Panc1 (cell line): ENCODE measurements at regions not wholly inside any gene's neighbourhood (a gene's known extent, or its start where the extent isn't known, plus 50 kb on each side); places are given as distances from the start of the nearest gene placed in this dataset.

Experiments used
- ATAC-seq: fragments of 200-7000 bp; cut with Tn5 transposase; 2 replicates; pipeline ENCODE4 v1.9.1; 2020; ENCODE audit warnings: mild to moderate bottlenecking, moderate library complexity
- BruUV-seq: library from RNA; stranded (reverse); fragments of 400-500 nt; replicated peaks from 2 replicates; lab custom pipeline; 2021; lab: Mats Ljungman, UMichigan
- CTCF ChIA-PET: fragments of 300-600 bp; sonication (Branson Sonifier 250); formaldehyde crosslinking; loops from one replicate; lab custom pipeline; 2022; ENCODE audit warnings: antibody characterized with exemption; lab: Charles Lee
- POLR2A ChIA-PET: fragments of 300-600 bp; sonication (Branson Sonifier 250); formaldehyde crosslinking; loops from one replicate; lab custom pipeline; 2022; ENCODE audit warnings: antibody characterized with exemption; lab: Charles Lee
- DNase-seq: peaks from one replicate; pipeline ENCODE4 v3.0.0-alpha.2; 2010; ENCODE audit warnings: low read depth, low spot score
- H3K27ac ChIP-seq: 2 replicates; pipeline ENCODE4 v1.5.1; 2011; ENCODE audit warnings: mild to moderate bottlenecking, low read length, inconsistent platforms
- H3K27me3 ChIP-seq: fragments of 200-500 bp; sonication (Bioruptor generic); 2 replicates; pipeline ENCODE4 v1.6.0; 2014; ENCODE audit warnings: low read length, inconsistent platforms; ENCODE audit not compliant: control insufficient read depth, insufficient read depth
- H3K36me3 ChIP-seq: fragments of 200-500 bp; sonication (Bioruptor generic); 2 replicates; pipeline ENCODE4 v1.5.1; 2014; ENCODE audit warnings: inconsistent platforms, mild to moderate bottlenecking, low read length, moderate library complexity; ENCODE audit not compliant: control insufficient read depth, insufficient read depth
- H3K4me1 ChIP-seq: 2 replicates; pipeline ENCODE4 v1.5.1; 2011; ENCODE audit warnings: inconsistent platforms, mild to moderate bottlenecking, low read length, moderate library complexity; ENCODE audit not compliant: control insufficient read depth, insufficient read depth
- H3K4me3 ChIP-seq, 2 experiments: 2 replicates each; pipeline ENCODE4 v1.5.1; 2011 to 2012; ENCODE audit warnings: low read depth in 2 of 2, low read length in 2 of 2, mild to moderate bottlenecking in 2 of 2, inconsistent platforms in 1 of 2, moderate library complexity in 1 of 2
- H3K9me3 ChIP-seq: fragments of 200-500 bp; sonication (Bioruptor generic); 2 replicates; pipeline ENCODE4 v1.5.1; 2014; ENCODE audit warnings: low read depth, mild to moderate bottlenecking, inconsistent platforms, low read length, moderate library complexity; ENCODE audit not compliant: control insufficient read depth, insufficient read depth
- POLR2AphosphoS5 ChIP-seq: IDR thresholded peaks from 2 replicates; pipeline ENCODE4 v1.6.1; 2012; ENCODE audit warnings: mild to moderate bottlenecking, low read depth, low read length, moderate library complexity
- SIN3A ChIP-seq: IDR thresholded peaks from 2 replicates; pipeline ENCODE4 v1.6.1; 2012; ENCODE audit warnings: low read depth, mild to moderate bottlenecking, low read length, moderate library complexity, borderline replicate concordance; ENCODE audit not compliant: insufficient read depth
- TCF7L2 ChIP-seq: IDR thresholded peaks from 2 replicates; pipeline ENCODE4 v1.6.1; 2011; ENCODE audit warnings: mild to moderate bottlenecking, low read depth, low read length, inconsistent platforms
- in situ Hi-C: cut with HindIII; loops from 2 replicates; pipeline ENCODE4 v1.10.0; 2016; ENCODE audit warnings: low sequenced_read_pairs, low pct_unique_long_range_greater_than_20kb
- intact Hi-C: fragments of 100-400 bp; cut with micrococcal nuclease; formaldehyde crosslinking; loops from one replicate; pipeline ENCODE4 v1.10.0; 2022; ENCODE audit not compliant: unreplicated experiment
- TF ChIP-seq, protein P1 (sequence below), 2 experiments: IDR thresholded peaks; 2 replicates each; pipeline ENCODE4 v1.6.1; 2011 to 2012; ENCODE audit warnings: low read depth in 2 of 2, control low read depth in 1 of 2, low read length in 1 of 2, mild to moderate bottlenecking in 1 of 2, moderate library complexity in 1 of 2; ENCODE audit not compliant: insufficient read depth in 1 of 2
- TF ChIP-seq, protein P2 (sequence below): fragments of 450-650 bp; IDR thresholded peaks from 2 replicates; pipeline ENCODE4 v1.5.1; 2017; ENCODE audit warnings: mild to moderate bottlenecking

DNA sequence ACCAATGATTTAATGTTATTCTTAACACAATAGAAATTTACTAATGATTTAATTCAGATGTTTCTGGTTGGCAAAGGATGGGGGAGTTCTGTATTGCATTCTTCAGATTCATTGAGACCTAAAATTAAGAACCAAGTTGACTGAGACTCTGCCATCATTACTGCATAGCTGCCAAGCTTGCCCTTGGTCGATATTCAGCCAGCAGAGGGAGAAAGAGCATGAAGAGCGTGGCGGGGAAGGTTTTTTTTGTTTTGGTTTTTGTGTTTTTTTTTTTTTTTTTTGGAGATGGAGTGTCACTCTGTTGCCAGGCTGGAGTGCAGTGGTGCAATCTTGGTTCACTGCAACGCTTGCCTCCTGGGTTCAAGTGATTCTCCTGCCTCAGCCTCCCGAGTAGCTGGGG, 659.4 kb upstream of the EEF2KMT start:
- TF ChIP-seq, protein P1, sequence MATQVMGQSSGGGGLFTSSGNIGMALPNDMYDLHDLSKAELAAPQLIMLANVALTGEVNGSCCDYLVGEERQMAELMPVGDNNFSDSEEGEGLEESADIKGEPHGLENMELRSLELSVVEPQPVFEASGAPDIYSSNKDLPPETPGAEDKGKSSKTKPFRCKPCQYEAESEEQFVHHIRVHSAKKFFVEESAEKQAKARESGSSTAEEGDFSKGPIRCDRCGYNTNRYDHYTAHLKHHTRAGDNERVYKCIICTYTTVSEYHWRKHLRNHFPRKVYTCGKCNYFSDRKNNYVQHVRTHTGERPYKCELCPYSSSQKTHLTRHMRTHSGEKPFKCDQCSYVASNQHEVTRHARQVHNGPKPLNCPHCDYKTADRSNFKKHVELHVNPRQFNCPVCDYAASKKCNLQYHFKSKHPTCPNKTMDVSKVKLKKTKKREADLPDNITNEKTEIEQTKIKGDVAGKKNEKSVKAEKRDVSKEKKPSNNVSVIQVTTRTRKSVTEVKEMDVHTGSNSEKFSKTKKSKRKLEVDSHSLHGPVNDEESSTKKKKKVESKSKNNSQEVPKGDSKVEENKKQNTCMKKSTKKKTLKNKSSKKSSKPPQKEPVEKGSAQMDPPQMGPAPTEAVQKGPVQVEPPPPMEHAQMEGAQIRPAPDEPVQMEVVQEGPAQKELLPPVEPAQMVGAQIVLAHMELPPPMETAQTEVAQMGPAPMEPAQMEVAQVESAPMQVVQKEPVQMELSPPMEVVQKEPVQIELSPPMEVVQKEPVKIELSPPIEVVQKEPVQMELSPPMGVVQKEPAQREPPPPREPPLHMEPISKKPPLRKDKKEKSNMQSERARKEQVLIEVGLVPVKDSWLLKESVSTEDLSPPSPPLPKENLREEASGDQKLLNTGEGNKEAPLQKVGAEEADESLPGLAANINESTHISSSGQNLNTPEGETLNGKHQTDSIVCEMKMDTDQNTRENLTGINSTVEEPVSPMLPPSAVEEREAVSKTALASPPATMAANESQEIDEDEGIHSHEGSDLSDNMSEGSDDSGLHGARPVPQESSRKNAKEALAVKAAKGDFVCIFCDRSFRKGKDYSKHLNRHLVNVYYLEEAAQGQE (IDR thresholded peaks at IDR 0.05; ENCODE audit: insufficient read depth in 1 of 2, low read depth in 2 of 2, low read length in 1 of 2): no peak
- TF ChIP-seq TCF7L2 (no peak), SIN3A (no peak)
- TF ChIP-seq, protein P2, sequence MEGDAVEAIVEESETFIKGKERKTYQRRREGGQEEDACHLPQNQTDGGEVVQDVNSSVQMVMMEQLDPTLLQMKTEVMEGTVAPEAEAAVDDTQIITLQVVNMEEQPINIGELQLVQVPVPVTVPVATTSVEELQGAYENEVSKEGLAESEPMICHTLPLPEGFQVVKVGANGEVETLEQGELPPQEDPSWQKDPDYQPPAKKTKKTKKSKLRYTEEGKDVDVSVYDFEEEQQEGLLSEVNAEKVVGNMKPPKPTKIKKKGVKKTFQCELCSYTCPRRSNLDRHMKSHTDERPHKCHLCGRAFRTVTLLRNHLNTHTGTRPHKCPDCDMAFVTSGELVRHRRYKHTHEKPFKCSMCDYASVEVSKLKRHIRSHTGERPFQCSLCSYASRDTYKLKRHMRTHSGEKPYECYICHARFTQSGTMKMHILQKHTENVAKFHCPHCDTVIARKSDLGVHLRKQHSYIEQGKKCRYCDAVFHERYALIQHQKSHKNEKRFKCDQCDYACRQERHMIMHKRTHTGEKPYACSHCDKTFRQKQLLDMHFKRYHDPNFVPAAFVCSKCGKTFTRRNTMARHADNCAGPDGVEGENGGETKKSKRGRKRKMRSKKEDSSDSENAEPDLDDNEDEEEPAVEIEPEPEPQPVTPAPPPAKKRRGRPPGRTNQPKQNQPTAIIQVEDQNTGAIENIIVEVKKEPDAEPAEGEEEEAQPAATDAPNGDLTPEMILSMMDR: peak; percentile 28; the same call in 1 of the 2 replicates
- POLR2A ChIA-PET: no interaction called here
- no peak for ATAC-seq
- in situ Hi-C loops (no loop called here), intact Hi-C loops (no loop called here)
- peaks cover 2% of the 10 kb centered on the region; the same call in 1 of the 2 replicates for H3K27me3 ChIP-seq
- no peak overlapping the region for H3K27ac ChIP-seq
- no peaks in the 10 kb centered on the region for H3K36me3 ChIP-seq
- H3K4me3 ChIP-seq: no peak overlapping the region
- H3K9me3 ChIP-seq: no peaks in the 10 kb centered on the region
- CTCF ChIA-PET: interaction anchor here (0.7 kb wide), 1 partner anchor 868 kb away, joined by 3 read pairs; no protein-coding TSS in a partner anchor
- BruUV-seq: no TSS peak
- no peak for DNase-seq
- no peaks in the 10 kb centered on the region for H3K4me1 ChIP-seq

DNA sequence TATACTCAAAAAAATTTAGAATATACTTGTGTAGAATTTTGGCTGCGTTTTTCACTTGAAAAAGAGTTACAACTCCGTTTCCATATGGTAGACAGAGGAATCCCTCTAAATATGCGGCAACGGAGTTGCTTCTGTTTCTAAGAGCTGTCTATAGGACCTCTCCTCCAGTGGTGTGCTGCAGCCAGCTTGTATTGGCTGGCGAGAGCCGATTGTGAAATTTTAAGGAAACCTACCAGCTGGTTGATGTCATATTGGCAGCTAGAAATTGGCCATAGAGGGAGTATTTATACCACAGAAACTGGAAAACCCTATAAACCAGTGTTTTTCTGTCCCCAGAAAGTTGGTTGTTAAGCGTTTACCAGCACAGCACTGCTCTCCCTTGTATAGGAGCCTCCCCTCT, 655.8 kb upstream of the EEF2KMT start:
- H3K4me3 ChIP-seq: no peak overlapping the region
- intact Hi-C loops: no loop called here
- POLR2A ChIA-PET: no interaction called here
- H3K27me3 ChIP-seq: 0 out of 2 replicates have a peak, but pooled peaks cover 2% of the 10 kb centered on the region
- ATAC-seq (no peak), DNase-seq (no peak)
- TF ChIP-seq, protein P2: no peak
- TF ChIP-seq TCF7L2: no peak
- TF ChIP-seq, protein P1 (IDR thresholded peaks at IDR 0.05; ENCODE audit: insufficient read depth in 1 of 2, low read depth in 2 of 2, low read length in 1 of 2): no peak
- no peak for TF ChIP-seq SIN3A
- no peak for TF ChIP-seq POLR2AphosphoS5
- in situ Hi-C loops: no loop called here
- H3K9me3 ChIP-seq: no peaks in the 10 kb centered on the region
- BruUV-seq: no TSS peak
- H3K4me1 ChIP-seq: no peaks in the 10 kb centered on the region
- CTCF ChIA-PET: no interaction called here
- H3K36me3 ChIP-seq: no peaks in the 10 kb centered on the region
- H3K27ac ChIP-seq: no peak overlapping the region
